ENCODE measurements at regions not wholly inside any gene's neighbourhood (a gene's known extent, or its start where the extent isn't known, plus 50 kb on each side); places are given as distances from the start of the nearest gene placed in this dataset.

DNA sequence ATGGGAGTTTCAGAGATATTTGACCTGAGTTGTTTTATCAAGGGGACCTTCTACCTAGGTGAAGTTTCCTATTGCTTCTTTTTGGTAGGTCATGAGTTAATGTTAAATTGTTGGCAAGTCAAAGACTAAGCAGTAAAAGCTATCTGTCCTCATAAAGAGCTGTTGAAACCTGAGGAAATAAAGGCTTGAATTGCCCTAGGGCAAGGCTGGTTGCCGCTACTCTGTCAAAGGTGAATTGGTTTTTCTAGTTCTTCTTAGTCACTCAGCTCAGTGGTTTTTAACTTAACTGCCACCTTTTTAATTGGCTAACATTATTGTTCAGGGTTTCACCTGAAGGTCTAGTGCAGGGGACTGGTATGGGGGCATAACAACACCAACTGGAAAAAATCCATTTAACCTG is 441.6 kb upstream of the FBXO33 start:
- no peak for DNase-seq (ENCODE audit: low read depth)

DNA sequence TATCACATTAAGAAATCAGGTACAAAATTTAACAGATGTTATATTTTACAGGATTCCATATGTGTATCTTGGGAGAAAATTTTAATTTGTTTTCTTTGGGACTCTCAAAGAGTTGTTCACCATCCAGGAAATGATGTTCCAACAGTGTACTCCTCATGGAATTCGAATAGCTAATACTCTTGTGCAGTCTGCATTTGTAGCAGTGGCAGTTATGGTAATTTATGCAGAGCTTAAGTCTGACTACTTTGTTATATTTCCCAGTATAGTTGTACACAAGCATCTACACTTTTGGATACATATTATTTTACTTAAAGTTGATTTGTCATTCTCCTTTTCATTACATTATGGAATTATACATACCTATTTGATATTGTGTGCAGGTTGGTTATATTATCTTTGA is 436.7 kb upstream of the FBXO33 start:
- no peak for DNase-seq (ENCODE audit: low read depth)

DNA sequence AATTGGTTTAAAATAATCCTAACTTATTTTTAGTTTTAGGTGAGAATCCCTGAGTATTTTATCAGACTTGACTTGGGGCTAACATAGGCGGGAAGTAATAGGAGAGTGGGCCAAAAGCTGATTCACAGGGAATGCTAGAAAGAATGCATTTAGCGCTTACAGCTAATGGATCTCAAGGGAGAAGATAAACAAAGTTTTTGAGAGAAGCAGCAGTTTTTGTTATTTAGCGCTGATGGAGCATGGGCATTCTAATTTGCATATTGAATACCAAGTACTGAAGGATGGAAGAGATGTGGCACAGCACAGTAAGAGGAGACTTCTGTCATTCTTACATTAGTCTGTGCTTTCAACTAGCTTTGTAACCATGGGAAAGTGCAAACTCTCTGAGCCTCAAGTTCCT is 436.0 kb upstream of the FBXO33 start:
- no peak for DNase-seq (ENCODE audit: low read depth)

DNA sequence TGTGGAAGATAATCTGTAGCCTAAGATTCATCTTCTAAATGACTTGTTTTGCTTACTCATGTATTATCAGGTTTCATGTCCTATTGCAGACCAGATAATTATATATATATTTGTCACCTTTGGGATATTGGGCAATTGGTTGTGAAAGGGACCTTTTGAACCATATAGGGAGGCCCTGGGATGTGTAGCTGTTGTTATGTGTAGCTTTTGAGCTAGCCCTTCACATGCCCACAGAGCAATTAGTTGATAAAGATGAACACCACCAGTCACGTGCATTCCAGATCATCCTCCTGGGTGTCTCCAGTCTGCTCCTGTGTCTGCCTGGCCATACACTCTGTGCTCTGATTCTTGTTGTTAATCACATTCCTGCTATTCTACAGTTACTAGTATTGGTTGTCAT is 431.2 kb upstream of the FBXO33 start:
- no peak for DNase-seq (ENCODE audit: low read depth)

DNA sequence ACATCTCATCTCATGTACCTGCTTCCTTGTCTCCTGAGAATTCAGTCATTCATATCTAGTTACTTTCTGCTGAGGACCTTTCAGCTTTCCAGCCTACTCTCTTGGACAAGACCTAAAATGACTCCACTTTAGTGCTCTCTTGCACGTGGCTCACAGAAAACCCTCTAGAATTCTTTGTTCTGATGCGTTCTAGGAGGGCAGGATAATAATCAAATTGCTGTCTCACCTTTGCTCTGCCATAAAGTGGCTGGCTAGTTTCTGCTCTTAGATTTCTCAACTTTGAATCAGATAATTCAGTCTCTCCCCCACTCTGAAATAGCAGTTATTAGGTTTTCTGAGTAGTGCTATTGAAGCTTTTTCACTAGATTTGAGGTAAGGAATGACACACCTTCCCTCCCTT is 429.5 kb upstream of the FBXO33 start:
- no peak for DNase-seq (ENCODE audit: low read depth)

DNA sequence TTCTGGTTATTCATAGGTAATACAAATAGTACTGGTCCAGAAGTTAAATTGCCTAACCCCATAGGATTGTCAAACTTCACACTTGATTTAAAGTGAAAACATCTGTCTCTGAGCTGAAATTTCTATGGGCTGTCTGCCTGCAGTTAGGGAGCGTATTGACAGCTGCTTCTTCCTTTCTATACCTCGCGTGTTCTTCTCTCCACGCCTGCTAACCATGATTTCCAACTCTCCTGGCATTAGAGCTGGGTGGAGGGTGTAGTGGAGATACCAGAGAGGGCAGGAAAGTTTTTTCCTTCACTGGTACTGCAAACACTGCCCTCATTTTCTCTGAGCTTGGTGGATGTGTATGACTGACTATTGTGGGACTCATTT is 429.0 kb upstream of the FBXO33 start:
- DNase-seq (ENCODE audit: low read depth), result no peak

DNA sequence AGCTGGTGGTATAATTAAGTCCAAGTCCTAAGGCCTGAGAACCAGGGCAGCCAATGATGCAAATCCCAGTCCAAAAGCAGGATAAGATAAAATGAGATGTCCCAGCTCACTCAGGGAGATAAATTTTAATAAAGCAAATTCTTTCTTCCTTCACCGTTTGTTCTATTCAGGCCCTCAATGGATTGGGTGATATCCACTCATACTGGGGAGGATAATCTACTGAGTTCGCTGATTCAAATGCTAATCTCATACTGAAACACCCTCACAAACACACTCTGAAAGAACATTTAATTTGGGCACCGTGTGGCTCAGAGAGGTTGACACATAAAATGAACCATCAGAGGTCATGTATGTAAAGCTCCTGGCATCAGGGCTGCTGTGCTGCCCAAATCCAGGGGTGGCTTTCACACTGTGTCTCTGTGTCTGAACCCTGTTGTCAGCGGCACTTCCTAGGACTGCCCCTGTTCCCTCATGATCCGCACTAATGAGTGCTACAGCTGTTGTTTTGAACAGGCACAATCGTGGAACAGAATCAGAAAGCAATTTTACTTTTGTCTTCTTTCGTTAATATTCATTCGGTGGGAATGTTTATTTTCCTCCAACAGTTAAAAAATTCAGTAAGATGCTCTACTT is 428.5 kb upstream of the FBXO33 start:
- DNase-seq (ENCODE audit: low read depth), result no peak

DNA sequence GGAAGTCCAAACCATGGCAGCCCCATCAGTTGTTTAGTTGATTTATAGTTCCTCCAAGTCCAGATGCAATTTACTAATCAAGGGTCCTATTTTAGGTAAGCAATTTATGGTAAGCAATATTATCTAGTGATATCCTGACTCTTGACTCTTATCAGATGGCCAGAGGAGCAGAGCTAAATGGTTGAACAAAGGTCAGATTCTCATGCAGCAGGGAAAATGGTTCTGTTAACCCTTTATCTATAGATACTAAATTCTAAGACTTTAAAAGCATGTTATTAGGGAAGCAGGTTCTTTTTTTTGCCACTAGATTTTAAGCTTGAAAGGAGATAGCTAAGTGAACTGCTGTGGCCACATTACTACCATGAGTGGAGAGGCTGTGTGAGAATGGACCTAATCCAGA is 427.1 kb upstream of the FBXO33 start:
- DNase-seq (ENCODE audit: low read depth), result no peak

DNA sequence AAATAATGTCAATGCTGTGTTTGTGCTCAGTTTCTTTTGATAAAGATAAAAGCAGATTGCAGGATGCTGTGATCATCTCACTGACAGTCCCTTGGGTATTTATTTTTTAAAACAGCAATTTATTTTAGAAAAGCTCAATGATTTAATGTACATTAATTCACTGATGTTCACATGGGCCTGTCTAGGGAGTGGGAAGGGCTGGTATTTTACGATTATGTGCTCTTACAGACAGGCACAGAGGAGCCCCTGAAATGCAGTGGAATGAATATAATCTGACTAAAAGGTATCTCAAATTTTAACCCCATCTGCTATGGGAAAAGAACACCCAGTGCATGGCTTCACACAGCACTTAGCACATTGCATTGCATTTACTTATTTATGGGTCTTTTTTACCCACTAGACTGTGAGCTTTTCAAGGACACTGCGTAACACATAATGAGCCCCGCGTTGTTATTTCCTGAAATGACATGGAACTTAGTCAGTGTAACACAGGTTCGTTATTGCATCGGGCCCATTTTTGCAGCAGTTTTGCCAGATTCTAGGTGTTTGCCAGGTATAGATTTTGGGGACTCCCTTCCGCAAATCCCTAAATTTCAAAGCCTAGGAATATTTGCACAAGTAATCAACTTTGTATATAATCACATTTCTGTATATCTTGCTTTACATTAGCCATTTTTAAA is 425.3 kb upstream of the FBXO33 start:
- DNase-seq (ENCODE audit: low read depth), result no peak

DNA sequence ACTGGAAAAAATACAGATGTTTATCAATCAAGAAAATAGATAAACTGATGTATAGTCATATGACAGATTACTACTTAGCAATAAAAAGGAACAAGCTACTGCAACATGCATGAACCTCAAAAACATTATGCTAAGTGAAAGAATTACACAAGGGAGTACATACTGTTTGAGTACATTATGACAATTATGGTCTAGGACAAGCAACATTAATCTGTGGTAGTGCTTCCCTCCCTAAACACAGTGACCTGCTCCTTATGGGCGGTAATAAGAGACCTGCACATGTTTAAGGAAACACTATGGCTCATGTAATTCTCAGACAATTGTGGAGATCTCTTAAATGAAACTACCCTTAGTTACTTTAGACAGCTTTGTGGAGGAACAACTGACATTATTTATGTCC is 421.2 kb upstream of the FBXO33 start:
- no peak for DNase-seq (ENCODE audit: low read depth)

DNA sequence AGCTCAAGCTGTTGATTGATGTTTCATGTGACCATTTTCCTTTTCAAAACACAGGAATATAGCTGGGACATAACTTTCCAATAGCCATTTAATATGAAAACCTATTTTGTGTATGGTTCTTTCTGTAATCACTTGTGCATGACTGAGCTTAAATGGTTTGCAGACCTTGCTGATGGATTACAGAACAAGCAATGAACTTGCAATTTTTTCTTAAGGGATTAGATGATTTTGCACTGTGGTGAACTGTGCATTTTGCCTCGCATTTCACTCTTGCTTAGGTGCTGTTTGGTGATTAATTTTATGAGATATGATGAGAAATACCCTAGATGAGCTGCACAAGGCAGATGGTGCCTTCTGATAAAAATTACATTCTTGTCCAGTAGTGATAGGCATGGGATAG is 419.0 kb upstream of the FBXO33 start:
- DNase-seq (ENCODE audit: low read depth), result no peak

DNA sequence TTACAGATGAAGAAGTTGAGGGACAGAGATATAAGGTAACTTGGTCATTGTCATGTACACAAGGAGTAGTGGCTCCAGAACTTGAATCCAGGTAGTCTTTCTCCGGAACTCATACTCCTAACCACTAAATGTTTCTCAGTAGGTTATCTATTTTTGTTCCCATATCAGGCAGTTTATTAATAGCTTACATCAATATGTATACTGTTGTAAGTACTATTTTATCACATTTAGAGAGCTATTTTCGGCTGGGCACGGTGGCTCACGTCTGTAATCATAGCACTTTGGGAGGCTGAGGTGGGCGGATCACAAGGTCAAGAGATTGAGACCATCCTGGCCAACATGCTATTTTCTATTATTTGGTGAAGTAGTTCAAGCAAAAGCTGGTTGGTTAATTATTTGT is 415.6 kb upstream of the FBXO33 start:
- DNase-seq (ENCODE audit: low read depth), result no peak

DNA sequence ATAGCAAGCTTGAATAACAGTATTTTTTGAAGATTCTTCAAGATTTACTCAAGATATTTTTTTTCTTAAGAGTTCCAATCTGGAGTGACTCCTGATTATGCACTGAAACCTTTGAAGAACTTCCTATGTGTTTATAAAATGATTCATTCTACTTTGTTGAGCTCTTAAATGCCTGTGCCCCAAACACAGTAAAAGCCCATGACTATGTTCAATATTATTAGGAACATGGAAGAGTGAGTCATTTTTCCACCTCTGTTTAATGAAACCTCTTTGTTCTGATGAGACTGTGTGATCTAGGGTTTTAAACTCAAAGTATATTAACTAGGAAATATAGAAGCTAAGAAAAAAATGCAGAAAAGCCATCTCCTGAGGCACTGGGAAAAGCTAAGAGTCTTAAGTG is 415.0 kb upstream of the FBXO33 start:
- DNase-seq (ENCODE audit: low read depth), result no peak

DNA sequence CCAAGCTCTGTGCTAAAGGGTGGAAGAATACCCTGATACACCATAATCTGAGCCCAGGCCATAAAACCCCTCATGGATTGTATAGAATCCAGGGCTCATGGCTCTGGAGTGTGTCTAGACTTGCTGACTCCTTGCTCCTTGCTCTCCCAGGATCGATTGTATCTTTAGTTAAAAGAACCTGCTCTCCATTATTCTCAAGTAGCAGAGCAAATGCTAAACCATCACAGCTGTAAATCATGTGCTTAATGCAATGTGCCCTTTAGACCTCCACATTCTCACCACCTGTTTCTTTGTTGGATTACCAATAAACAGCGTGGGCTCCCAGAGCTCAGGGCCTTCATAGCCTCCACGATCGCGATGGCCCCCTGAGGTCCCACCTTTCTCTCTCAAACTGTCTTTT is 411.6 kb upstream of the FBXO33 start:
- DNase-seq (ENCODE audit: low read depth), result no peak

DNA sequence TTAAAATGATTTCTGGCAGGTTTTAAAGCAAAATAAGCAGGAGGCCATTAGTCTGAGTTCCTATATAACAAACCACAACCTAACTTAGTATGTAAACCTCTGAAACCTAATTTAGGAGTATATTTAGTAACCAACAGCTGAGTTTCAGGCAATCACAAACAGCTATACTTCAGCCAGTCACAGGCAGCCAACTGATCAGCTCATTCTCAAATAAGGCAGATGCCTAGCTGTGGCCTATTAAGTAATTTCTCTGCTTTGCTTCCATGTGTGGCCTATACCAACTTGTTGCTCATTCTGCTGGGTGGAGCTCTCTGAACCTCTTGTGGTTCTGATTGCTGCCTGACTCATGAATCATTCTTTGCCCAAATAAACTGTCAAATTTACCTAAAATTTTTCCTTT is 408.9 kb upstream of the FBXO33 start:
- DNase-seq (ENCODE audit: low read depth), result no peak

DNA sequence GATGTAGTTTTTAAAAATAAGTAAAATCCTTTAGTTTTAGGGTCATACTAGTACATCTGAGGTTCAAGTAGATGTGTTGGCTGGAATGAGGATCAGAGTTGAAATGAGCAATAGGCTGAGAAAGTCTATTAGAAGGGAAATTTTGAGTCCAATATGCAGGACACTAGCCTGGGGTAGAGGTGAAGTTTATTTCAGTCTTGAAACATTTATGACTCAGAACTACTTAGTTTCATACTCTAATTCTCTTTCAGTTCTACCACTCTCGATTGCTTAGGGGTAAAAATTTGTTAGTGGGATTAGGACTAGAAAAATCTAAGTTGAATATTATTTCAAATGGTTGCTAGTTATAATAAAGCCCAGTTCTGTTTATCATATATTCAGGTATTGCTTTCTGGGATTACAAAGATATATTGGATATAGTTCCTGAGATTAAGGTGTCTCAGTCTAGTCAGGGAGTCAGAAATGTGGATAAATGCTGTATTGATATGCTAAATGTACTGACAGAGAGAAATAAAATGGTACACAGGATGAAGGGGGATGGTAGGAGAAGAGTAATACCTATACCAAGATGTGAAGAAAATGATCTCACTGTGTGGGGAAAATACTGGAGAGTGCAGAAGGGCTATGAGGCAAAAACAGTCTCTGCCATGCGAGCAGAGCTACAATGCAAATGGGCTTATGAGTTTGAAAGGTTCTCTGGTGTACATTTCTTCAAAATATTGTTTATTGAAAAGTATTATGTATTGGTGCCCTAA is 395.8 kb upstream of the FBXO33 start:
- no peak for DNase-seq (ENCODE audit: low read depth)

DNA sequence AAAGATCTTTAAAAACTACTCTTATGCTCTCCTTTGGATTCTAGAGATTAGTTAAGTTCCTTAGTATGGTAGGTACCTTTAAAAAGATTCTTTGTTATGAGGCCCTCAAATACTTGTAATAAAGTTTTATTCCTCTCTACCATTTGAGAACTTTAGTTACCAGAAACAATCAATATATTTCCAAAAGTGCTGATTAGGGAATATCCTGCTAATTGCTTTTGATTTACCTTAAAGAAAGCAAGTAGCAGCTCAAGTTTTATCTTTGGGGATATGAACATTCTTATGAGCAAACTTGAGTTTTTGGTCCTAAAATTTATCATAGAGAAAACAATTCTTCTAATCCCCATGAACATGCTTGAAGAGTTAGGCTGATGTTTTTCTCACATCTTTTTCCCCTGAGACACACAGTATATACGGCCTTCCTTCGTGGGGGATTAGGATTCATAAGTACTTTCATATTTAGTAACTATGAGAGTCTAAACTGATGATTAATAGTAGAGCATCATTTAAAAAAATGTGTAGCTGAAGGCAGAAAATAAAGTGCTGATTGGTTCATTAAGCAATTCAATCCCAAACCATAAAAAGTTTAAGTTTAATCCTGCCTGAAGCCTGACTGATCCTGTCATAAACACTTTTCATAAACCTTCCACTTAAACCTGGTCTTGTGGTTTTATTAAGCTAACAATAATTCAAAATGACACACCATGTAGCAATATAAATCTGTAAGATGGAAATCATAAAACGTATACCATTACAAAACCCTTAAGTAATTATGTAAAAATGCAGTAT is 380.5 kb upstream of the FBXO33 start:
- no peak for DNase-seq (ENCODE audit: low read depth)

DNA sequence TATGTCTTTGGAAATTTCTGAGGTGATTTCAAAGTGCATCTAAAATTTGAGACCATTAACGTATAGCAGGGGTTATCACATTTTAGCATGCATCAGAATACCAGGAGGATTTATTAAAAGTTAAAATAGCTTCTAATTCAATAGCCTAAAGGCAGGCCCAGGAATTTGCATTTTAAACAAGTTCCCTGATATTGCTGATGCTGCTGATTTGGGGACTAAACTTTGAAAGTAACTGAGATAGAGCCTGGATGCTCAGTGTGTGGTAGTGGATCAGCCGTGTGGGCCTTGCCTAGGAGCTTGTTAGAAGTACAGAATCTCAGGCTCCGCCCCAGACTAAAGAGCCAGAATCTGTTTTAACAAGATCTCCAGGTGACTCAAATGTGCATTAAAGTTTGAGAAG is 375.0 kb upstream of the FBXO33 start:
- no peak for DNase-seq (ENCODE audit: low read depth)

DNA sequence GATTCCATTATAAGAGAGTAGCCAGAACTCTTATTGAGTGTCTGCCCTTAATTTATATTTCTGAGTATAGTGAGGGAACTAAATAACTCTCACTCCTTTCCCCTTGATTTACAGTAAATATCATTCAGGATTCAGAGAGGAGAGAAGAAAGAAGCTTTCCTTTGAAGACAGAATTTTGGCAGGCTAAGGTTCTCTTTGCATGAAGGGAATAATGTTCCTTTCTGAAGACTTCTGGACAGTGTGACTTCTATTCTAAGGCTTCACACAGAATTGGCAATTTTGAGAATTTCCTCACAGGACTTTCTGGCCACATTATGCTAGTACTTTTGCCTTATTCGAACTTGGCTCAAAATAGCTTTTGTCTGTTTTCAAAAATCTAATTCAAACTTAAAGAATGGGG is 352.2 kb upstream of the FBXO33 start:
- no peak for DNase-seq (ENCODE audit: low read depth)

DNA sequence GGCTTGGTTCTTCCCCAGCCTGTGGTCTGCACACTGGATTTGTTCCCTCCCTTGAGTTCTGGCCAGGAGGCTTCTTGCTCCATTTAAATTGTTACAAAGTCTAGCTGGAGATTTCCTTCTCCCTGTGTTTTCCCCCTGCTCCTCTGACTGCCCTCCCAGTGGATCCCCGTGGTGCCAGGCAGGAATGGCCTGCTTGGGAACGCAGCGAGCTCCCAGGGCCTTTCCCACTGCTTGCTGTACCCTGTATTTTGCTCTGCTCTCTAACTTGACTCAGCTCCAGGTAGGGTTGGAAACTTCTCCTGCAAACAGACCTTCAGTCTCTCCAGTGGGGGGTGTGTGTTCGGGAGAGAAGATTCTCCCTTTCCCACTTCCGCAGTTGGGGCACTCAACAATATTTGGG is 349.2 kb upstream of the FBXO33 start:
- no peak for DNase-seq (ENCODE audit: low read depth)

DNA sequence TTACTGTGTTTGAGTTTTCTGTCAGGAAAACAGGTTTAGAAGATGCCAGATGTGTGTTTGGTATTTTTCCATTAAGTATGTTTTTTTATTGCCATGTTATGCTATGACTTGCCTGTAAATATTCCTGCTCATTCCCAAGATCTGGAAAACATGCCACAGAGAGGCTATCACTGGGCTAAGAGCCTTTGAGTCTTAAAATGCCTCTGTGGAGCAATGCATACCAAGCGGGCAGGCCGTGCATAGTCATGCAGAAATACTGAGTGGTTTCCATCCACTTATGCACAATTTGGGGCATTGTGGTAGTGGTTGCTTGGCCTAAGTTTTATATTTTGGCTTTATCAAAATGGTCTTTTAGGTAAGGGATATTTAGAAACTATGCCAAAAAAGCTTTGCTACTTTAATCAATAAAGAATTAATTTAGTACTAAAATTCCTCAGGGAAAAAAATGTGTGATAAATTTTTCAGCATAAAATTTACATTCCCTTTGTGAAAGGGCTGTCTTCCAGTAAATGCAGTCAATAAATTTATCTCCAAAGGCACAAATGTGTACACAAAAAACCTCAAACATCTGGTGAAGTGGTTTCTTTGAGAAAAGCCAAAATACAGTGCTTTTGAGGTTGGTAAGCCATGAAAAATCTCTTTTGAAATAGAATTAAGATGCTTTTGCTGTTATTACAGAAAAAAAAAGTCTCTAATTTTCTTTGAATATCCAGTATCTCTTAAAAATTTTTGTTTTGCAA is 341.3 kb upstream of the FBXO33 start:
- DNase-seq (ENCODE audit: low read depth), result no peak

DNA sequence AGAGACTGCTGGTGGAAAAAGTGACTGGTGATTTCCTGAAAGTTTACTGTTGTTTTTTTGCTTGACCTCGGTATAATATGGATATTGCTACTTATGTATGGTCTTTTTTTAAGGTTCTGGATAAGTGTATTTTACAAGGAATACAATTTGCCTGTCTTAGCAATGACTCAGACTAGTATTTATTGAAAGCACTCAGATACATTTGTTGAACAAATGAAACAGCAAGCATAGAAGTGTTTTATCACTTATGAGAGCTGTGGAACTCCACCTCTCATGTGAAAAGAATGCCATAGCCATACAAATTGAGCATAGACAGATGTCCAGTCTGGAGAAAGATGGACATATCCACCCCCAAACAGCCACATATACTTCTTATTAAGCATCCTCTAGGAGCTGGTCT is 340.4 kb upstream of the FBXO33 start:
- no peak for DNase-seq (ENCODE audit: low read depth)

All from forelimb muscle (tissue), 1 donor.